Activated T-helper 17 cell treated with anti-CD3 and anti-CD28 coated beads, Interleukin-2, amount 50 U/mL, for 72 hours (primary cell): ENCODE measurements at regions not wholly inside any gene's neighbourhood (a gene's known extent, or its start where the extent isn't known, plus 50 kb on each side); places are given as distances from the start of the nearest gene placed in this dataset.

ENCODE experiments used
- ATAC-seq: fragments of 150-1000 bp; cut with Tn5 transposase; replicated peaks from 2 replicates; pipeline ENCODE4 v1.10.0; 2021; ENCODE audit warnings: mild to moderate bottlenecking, moderate library complexity
- H3K27ac Mint-ChIP-seq: one replicate; pipeline ENCODE4 v1.8.0; 2022; ENCODE audit warnings: mixed read lengths
- H3K27me3 Mint-ChIP-seq: one replicate; pipeline ENCODE4 v1.8.0; 2022; ENCODE audit warnings: mixed read lengths
- H3K36me3 Mint-ChIP-seq: one replicate; pipeline ENCODE4 v1.8.0; 2022; ENCODE audit warnings: low read depth, mild to moderate bottlenecking, mixed read lengths
- H3K4me1 Mint-ChIP-seq: one replicate; pipeline ENCODE4 v1.8.0; 2022; ENCODE audit warnings: mixed read lengths
- H3K4me3 Mint-ChIP-seq: one replicate; pipeline ENCODE4 v1.8.0; 2022; ENCODE audit warnings: mild to moderate bottlenecking, mixed read lengths
- H3K9me3 Mint-ChIP-seq: one replicate; pipeline ENCODE4 v1.8.0; 2022; ENCODE audit warnings: mixed read lengths

DNA sequence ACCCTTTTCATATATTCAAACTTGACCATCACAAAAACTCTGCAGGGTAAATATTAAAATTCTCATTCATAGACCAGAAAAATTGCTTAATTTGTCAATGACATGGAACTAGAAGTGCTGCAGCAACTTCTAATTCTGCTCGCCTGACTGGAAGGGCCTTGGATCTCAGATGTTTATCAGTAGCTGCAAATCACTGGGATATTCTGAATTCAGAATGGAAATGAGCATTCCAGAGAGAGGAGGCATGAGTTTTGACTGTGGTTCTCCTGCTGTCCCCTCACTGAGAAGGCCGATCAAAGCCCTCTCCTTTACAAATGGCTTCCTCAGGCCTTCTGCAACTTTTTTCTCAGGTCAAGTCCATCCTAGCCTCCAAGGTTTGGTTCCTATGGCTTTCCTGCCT is 171.3 kb upstream of the FAM78B start:
- no peak for ATAC-seq
- H3K4me3 Mint-ChIP-seq = no peak overlapping the region
- H3K27me3 Mint-ChIP-seq = peaks cover 15% of the 10 kb centered on the region
- H3K9me3 Mint-ChIP-seq = no peaks in the 10 kb centered on the region
- H3K4me1 Mint-ChIP-seq = no peaks in the 10 kb centered on the region
- no peak overlapping the region for H3K27ac Mint-ChIP-seq
- H3K36me3 Mint-ChIP-seq = no peaks in the 10 kb centered on the region

GRCh38 chr1:166340709-166341108 is 173.9 kb upstream of the FAM78B start:
- no peaks in the 10 kb centered on the region for H3K4me1 Mint-ChIP-seq
- no peaks in the 10 kb centered on the region for H3K36me3 Mint-ChIP-seq
- ATAC-seq = no peak
- no peak overlapping the region for H3K27ac Mint-ChIP-seq
- no peaks in the 10 kb centered on the region for H3K9me3 Mint-ChIP-seq
- H3K27me3 Mint-ChIP-seq = peaks cover 2% of the 10 kb centered on the region
- no peak overlapping the region for H3K4me3 Mint-ChIP-seq

GRCh38 chr1:166343276-166343675 is 176.5 kb upstream of the FAM78B start:
- ATAC-seq = no peak
- Mint-ChIP-seq H3K36me3 (no peaks in the 10 kb centered on the region), H3K27ac (no peak overlapping the region), H3K4me3 (no peak overlapping the region), H3K9me3 (peaks cover 4% of the 10 kb centered on the region), H3K4me1 (no peaks in the 10 kb centered on the region), H3K27me3 (no peaks in the 10 kb centered on the region)

- Mint-ChIP-seq H3K27me3 (peaks cover 6% of the 10 kb centered on the region), H3K36me3 (no peaks in the 10 kb centered on the region), H3K4me1 (no peaks in the 10 kb centered on the region), H3K27ac (no peak overlapping the region), H3K4me3 (no peak overlapping the region), H3K9me3 (peaks cover 4% of the 10 kb centered on the region)
- no peak for ATAC-seq
Observed at GRCh38 chr1:166350490-166350889, 183.7 kb upstream of the FAM78B start.

DNA sequence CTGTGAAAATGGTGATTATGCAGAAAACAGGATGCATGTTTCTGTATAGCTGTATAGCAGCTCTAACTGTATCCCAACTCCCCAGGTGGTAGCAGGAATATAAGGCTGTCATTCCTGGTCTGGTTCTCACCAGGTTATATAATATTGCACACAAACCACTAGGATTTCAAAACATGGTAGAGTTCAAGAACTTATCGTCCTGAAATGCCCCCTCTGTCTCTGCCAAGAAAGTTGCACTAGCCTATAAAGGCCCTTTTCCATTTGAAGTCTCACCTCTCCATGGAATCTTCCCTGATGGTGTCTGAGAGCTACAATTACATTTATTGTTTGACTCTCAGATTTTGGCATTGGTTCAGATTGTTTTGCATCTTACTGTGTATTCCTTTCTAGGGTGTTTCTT is 184.9 kb upstream of the FAM78B start:
- Mint-ChIP-seq H3K27ac (no peak overlapping the region), H3K4me3 (no peak overlapping the region), H3K4me1 (no peaks in the 10 kb centered on the region), H3K9me3 (peaks cover 4% of the 10 kb centered on the region), H3K36me3 (no peaks in the 10 kb centered on the region), H3K27me3 (peaks cover 6% of the 10 kb centered on the region)
- ATAC-seq = no peak

DNA sequence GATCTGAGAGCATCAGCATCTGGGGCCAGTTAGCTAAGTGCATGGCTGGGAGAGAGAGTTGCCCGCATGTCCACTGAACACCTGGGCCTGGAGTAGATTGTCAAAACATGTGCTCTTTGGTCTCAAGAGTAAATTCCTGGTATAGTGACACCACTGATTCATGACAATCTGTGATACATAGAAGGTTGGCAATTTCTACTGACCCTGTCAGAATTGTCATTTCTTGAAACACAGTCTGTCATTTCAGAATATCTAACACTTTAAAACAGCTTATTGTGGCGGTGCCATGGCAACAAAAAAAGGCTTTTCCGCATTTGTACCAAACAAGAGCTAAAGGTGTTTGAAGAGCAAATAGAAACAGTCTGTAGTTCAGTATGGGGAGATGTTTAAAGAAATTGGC is 186.4 kb upstream of the FAM78B start:
- Mint-ChIP-seq H3K9me3 (no peaks in the 10 kb centered on the region), H3K36me3 (no peaks in the 10 kb centered on the region), H3K27ac (no peak overlapping the region), H3K4me1 (no peaks in the 10 kb centered on the region), H3K27me3 (peaks cover 9% of the 10 kb centered on the region), H3K4me3 (no peak overlapping the region)
- ATAC-seq = no peak

DNA sequence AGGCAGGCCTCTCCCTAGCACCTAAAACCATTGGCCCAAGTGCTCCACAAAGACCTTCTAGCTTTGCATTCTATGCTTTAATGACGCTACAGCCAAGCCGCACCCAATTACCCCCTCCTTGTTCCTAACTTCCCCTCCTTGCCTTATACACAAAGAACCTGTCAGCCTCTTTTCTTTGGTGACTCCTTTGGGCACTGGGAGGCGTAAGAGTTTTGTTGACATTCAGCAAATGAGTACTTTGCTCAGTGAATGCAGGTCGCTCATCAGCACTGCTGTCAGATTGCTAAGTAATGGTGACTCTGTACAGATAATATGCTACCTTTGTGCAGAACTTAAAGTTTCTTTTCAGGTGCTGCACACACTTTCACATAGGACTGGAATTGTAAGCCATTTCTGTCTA is 187.6 kb upstream of the FAM78B start:
- no peaks in the 10 kb centered on the region for H3K4me1 Mint-ChIP-seq
- H3K4me3 Mint-ChIP-seq = no peak overlapping the region
- H3K36me3 Mint-ChIP-seq = no peaks in the 10 kb centered on the region
- no peaks in the 10 kb centered on the region for H3K9me3 Mint-ChIP-seq
- no peak overlapping the region for H3K27ac Mint-ChIP-seq
- H3K27me3 Mint-ChIP-seq = peaks cover 13% of the 10 kb centered on the region
- ATAC-seq = no peak

GRCh38 chr1:166365081-166365480 is 198.3 kb upstream of the FAM78B start:
- no peaks in the 10 kb centered on the region for H3K4me1 Mint-ChIP-seq
- no peak for ATAC-seq

DNA sequence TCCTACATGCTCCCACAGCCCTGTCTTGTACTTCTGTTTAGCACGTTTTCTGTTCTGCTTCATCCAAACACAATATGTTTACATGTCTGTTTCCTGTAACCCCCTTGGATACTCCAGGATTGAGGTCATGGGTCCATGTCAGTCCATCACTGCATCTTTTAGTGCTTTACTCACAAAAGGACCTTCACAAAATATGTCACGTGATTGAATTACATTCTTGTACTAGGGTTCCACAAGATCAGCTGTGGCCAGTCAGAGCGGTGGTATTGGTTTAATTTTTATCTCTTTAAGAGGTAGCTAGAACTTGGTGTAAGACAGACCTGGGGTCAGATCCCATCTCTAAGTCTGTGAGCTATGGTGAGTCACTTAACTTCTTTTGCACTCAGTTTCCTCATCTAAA is 201.2 kb upstream of the FAM78B start:
- no peaks in the 10 kb centered on the region for H3K4me1 Mint-ChIP-seq
- H3K36me3 Mint-ChIP-seq = no peaks in the 10 kb centered on the region
- H3K27ac Mint-ChIP-seq = no peak overlapping the region
- no peaks in the 10 kb centered on the region for H3K9me3 Mint-ChIP-seq
- H3K27me3 Mint-ChIP-seq = peaks cover 8% of the 10 kb centered on the region
- no peak for ATAC-seq
- no peak overlapping the region for H3K4me3 Mint-ChIP-seq

More at GRCh38 chr1:166365081-166365480, 198.3 kb upstream of the FAM78B start:
- Mint-ChIP-seq H3K27me3 (peaks cover 9% of the 10 kb centered on the region), H3K27ac (no peak overlapping the region), H3K36me3 (no peaks in the 10 kb centered on the region), H3K4me3 (no peak overlapping the region), H3K9me3 (no peaks in the 10 kb centered on the region)

- Mint-ChIP-seq H3K9me3 (no peaks in the 10 kb centered on the region), H3K27me3 (peaks cover 13% of the 10 kb centered on the region), H3K4me1 (no peaks in the 10 kb centered on the region), H3K36me3 (no peaks in the 10 kb centered on the region), H3K27ac (no peak overlapping the region), H3K4me3 (no peak overlapping the region)
- peak; percentile 31 for ATAC-seq
Observed at GRCh38 chr1:166377896-166378295, 211.1 kb upstream of the FAM78B start.

DNA sequence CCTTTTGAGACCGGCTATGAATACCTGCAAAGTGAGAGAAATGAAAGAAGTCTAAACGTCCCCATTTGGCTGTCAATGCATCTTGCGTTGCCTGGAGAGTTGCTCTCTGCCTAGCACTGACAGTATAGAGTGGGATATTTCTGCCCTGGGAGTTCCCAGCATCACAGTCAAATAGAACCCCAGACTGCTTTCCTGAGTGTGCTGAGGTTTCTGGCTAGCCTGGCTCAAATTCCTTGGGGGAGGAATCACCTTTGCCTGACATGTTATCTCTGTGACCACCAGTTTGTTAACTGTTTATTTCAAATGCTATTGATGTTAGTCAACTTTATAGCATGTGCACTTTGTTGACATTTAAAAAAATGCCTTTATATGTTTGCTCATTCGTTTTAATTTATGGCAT is 212.0 kb upstream of the FAM78B start:
- no peak overlapping the region for H3K27ac Mint-ChIP-seq

GRCh38 chr1:166379447-166379846 is 212.6 kb upstream of the FAM78B start:
- Mint-ChIP-seq H3K4me3 (no peak overlapping the region), H3K27ac (no peak overlapping the region), H3K27me3 (peaks cover 24% of the 10 kb centered on the region), H3K4me1 (no peaks in the 10 kb centered on the region), H3K36me3 (no peaks in the 10 kb centered on the region), H3K9me3 (no peaks in the 10 kb centered on the region)
- no peak for ATAC-seq

More for the DNA sequence above, 212.0 kb upstream of the FAM78B start:
- no peaks in the 10 kb centered on the region for H3K36me3 Mint-ChIP-seq
- H3K4me3 Mint-ChIP-seq = no peak overlapping the region
- no peaks in the 10 kb centered on the region for H3K9me3 Mint-ChIP-seq
- ATAC-seq = no peak
- H3K4me1 Mint-ChIP-seq = no peaks in the 10 kb centered on the region
- peaks cover 21% of the 10 kb centered on the region for H3K27me3 Mint-ChIP-seq

- Mint-ChIP-seq H3K4me1 (no peaks in the 10 kb centered on the region), H3K36me3 (no peaks in the 10 kb centered on the region), H3K9me3 (no peaks in the 10 kb centered on the region), H3K27ac (no peak overlapping the region), H3K27me3 (peaks cover 28% of the 10 kb centered on the region), H3K4me3 (no peak overlapping the region)
- ATAC-seq = no peak
Observed at GRCh38 chr1:166383137-166383536, 216.3 kb upstream of the FAM78B start.

- no peaks in the 10 kb centered on the region for H3K4me1 Mint-ChIP-seq
- no peak overlapping the region for H3K4me3 Mint-ChIP-seq
- no peaks in the 10 kb centered on the region for H3K36me3 Mint-ChIP-seq
- no peaks in the 10 kb centered on the region for H3K9me3 Mint-ChIP-seq
- H3K27ac Mint-ChIP-seq = no peak overlapping the region
- H3K27me3 Mint-ChIP-seq = peaks cover 28% of the 10 kb centered on the region
- peak; percentile 12 for ATAC-seq
Observed at GRCh38 chr1:166383635-166384346, 217.0 kb upstream of the FAM78B start.

DNA sequence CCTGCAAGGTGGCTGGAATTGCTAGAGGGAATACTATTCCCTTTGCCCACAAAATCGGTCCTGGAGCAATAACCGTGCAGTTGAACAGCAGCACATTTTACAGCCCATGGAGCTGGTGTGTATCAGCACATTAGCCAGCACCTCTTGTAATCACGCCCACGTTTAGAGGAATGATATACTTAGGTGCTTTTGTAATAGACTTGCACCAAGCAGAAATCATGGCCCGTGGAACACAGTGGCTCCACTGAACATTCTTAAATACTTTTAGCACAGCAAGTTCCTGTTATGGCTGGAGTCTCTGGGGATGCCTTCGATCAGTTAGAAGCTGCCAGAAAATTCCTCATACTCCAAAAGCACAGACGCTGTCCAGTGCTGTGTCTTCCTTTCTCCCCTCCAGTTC is 218.1 kb upstream of the FAM78B start:
- ATAC-seq = no peak
- Mint-ChIP-seq H3K27ac (no peak overlapping the region), H3K9me3 (no peaks in the 10 kb centered on the region), H3K4me3 (no peak overlapping the region), H3K27me3 (peaks cover 28% of the 10 kb centered on the region), H3K36me3 (no peaks in the 10 kb centered on the region), H3K4me1 (no peaks in the 10 kb centered on the region)
